Activated gamma-delta T cell (primary cell): ENCODE measurements at regions not wholly inside any gene's neighbourhood (a gene's known extent, or its start where the extent isn't known, plus 50 kb on each side); places are given as distances from the start of the nearest gene placed in this dataset.

Experiments
- DNase-seq: peaks from one replicate; lab custom pipeline; 2025; lab: John Stamatoyannopoulos, UW

DNA sequence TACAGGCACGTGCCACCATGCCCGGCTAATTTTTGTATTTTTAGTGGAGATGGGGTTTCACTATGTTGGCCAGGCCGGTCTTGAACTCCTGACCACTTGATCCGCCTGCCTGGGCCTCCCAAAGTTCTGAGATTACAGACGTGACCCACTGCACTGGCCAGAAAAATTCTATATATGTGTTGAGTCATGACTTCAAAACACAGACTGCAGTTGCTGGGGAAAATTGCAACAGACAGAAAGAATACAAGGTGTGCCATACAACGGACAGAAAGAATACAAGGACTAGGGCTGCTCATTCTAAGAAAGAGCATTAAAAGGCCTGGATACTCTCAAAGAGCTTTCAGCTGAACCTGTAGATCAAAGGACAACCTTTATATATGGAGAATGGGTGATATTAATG is 109.6 kb upstream of the ACSL4 start:
- no peak for DNase-seq

DNA sequence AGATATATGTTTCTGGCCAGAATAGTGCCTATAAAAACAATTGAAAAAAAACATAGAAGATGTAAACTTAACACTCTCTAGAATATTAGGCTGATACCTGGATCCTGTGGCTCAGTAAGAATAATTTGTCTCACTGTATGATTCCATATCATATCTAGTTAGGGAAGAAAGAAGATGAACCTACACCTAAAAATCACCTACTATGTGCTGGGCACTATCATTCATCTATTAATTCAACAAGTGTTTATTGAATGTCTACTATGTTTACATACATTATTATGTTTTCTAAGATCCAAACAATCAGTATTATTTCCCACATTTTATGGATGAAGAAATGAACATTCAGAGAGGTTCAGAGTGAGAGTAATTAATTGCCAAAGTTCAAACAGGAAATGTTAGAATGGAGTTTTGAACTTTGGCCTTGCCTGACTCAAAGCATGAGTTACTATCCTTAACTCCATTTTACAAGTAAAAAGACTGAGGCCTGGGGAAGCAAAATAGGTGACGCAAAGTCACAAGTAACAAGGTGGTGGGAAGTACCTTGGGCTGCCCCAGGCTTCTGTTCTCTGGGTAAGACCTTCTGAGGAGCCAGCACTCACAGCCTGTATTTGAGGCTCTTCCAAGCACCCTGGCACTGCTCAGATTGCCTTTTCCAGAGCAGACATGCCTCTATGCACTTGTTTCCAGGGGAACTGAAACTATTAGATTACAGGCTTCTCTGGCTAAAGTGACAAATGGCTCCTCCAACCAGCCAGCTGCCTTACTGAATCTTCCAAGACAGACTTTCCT is 111.1 kb upstream of the ACSL4 start:
- no peak for DNase-seq

- no peak for DNase-seq
Measured at GRCh38 chrX:109844986-109845385, 111.9 kb upstream of the ACSL4 start.

DNA sequence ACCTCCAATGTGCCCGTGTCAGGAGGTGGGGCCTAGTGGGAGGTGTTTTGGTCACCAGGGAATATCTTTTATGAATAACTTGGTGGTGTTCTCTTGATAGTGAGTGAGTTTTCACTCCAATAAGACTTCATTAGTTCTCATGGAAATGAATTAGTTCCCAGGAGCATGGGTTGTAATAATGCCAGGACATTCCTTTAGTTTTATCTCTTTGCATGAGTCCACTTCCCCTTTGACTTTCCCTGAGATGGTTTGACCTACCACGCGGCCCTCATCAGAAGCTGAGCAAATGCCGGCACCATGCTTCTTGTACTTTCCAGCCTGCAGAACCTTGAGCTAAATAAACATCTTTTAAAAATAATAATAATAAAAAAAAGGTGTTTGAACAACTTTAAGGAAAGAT is 112.9 kb upstream of the ACSL4 start:
- no peak for DNase-seq

GRCh38 chrX:109847257-109848187 is 114.5 kb upstream of the ACSL4 start:
- DNase-seq = no peak

DNA sequence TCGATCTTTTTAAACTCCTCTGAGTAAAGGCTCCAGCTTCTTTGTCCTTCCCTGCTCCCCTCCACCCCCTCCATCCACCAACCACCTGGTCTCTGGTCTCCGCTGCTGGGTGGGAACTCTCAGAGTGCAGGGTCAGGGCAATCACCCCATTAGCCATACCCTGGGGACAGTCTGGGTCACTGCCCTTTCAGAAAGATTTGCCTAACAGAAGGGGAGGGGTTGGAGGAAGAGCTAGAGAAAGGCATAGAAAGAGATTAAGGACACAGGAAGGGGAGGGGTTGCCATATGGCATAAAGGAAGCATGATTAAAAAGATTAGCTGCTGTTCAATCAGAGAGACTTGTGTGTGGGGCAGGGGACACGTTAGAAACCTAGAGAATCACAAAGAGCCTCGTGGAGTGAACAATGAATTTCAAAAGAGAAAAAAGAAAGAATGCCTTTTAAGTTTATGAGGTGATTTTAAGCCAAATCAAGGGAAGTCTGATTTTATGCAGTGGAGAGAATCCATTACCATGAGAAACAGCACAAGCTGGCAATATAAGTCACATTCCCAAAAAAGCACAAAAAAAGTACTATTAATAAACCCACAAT is 115.5 kb upstream of the ACSL4 start:
- no peak for DNase-seq

GRCh38 chrX:109854096-109854495 is 121.0 kb upstream of the ACSL4 start:
- no peak for DNase-seq

DNA sequence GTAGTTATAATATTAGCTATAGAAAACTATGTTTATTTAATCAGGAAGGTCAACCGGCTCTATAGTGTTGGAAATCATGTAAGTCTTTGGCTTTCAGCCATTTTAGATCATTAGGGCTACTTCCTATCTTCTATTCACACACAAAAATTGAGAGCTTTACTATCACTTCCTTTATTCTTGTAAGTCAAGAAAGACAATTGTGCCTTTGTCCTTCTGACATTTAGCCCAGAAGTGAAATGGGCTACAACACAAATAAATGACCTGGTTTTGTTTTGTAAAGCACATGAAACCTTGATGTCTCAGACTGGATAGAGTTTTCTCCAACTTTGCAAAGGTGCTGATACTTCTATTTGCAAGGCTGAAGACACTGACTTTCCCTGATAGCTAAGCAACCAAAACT is 122.4 kb upstream of the ACSL4 start:
- DNase-seq = no peak

GRCh38 chrX:109856974-109857373 is 123.9 kb upstream of the ACSL4 start:
- DNase-seq = no peak

DNA sequence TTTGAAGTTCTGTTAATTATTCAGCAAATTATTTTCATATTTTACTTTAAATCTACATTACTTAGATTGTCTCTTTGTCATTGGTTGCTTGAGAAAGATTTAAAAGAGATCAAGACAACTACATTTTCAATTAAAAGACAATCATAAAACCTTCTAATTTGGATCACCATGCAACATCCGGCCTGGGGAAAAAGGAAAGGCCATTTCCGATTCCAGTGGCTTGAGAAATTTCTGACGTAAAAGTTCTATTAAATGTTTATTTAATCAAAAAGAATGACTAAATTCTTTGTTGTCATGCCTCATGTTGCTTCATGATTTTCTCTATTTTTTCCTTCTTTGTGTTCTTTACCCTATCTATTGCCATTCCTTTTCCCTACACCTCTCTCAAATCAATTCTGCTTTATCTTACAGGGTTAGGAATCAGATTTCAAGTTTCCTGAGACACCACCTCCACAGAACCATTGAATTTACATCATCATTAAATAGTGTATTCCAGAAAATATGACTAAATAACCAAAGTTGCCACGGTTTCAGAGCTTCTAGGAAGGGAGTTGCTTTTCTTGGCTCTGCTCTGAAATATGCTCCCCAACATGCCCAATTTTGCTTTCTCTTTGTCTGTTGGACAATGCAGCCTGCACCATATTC is 124.6 kb upstream of the ACSL4 start:
- no peak for DNase-seq

DNA sequence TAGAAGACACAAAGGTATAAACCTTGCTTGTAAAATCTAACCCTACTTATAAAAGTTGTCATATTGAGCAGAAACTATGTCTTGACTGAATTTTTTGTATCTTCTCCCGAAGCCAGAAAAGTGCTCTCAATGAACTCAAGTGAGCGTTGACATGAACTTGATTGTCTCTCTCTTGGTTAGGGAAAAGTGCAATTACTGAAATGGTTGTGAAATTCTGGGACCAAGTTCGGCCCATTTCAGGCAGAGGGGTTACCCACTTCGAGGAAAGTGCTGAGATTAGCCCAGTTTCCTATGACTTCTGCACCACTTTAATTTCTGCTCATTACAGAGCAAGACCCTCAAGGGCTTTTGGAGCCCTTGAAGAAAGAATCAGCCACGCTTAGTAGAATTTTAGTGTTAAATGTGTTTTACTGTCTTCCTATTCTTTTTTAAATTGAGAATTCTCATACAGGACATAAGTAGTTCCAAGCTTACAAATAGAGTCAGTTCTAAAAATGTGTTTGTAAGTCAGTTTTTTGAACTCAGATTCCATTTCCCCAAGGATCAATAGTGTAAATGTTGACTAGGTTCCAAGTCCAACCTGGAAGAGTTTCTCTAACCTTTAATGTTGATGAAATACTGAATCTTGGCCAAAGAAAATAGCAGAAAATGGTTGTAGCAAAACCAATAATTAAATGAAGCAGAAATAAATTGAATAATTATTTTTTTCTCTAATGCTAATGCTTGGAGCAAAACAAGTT is 125.7 kb upstream of the ACSL4 start:
- DNase-seq = no peak

GRCh38 chrX:109859651-109860050 is 126.6 kb upstream of the ACSL4 start:
- no peak for DNase-seq

DNA sequence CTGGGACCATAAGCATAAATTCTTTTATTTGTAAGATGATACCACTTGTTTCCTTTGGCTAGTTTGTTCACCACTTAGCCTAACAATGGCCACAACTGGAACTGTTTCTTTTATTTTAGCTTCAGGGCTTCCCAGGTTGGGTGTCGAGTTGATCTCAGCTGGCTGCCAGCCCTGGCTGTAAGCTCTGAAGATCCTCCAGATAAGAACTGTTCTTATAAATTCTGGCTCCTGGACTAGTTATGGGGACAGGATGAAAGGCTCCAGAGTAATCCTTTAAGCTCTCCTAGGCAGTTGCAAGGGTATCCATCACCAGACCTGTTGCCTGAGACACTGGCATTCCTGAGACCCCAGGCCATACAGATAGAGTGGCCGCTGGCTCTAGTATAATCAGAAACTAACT is 129.4 kb upstream of the ACSL4 start:
- no peak for DNase-seq

DNA sequence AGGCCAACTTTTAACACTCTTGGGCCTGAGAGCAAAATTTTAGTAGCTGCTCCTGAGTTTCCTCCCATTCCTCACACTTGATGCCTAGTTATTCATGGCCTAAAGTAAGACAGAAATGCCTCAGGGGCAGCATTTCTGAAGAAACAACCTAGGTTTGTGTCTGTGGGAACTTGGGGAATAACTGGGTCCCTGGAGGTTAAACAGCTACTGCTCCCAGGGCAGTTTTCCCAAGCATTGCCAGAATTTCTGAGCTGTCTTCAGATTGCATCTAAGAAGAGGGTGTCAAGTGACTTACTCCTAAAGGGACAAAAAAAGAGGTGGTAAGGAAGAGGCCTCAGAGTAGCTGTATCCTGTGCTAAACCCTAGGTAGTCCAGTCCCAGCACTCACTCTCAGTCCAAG is 130.8 kb upstream of the ACSL4 start:
- DNase-seq = no peak

- no peak for DNase-seq
Measured at GRCh38 chrX:109871121-109871888, 131.6 kb upstream of the TMEM164 start.

- DNase-seq = no peak
Measured at GRCh38 chrX:109872021-109872732, 130.7 kb upstream of the TMEM164 start.

DNA sequence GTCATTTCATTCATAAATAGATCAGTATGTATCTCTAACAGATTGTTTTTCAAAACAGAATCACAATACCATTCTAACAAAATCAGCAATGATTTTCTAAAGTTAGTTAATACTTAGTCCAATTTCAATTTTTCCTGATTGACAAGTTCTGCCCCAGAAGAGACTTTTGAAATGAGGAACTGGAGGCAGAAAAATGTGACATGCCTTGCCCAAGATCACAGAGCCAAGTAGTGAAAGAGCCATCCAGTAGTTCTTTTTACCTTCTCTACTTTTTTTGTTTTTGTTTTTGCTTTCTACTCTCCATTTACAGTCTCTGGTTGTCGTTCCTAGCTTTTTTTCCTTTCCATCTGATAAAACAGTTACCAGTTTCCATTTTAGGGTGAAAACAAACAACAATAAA is 129.3 kb upstream of the TMEM164 start:
- no peak for DNase-seq

DNA sequence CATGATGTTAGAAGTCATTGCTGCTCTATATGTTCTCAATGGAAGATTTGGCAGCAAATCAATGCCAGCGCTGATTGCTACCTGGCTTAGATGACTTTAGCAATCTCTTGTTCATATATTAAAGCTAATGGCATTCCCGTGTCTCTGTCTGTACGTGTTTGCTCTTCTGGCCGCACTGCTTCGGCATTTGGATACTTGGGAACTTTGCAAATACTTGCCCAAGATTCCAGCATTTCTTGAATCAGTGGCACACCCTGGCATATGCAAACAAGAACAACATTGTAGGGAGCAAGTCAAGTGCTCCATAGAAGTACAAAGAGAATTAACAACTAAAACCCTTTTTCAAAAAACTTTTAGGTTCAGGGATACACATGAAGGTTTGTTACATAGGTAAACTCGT is 128.9 kb upstream of the TMEM164 start:
- no peak for DNase-seq

GRCh38 chrX:109874548-109874947 is 128.4 kb upstream of the TMEM164 start:
- no peak for DNase-seq

- DNase-seq = peak; percentile 5
Measured at GRCh38 chrX:109875831-109876230, 127.1 kb upstream of the TMEM164 start.
